Karpas-422 (cell line): ENCODE measurements at regions not wholly inside any gene's neighbourhood (a gene's known extent, or its start where the extent isn't known, plus 50 kb on each side); places are given as distances from the start of the nearest gene placed in this dataset.

Source experiments
- DNase-seq: peaks from one replicate; pipeline ENCODE4 v3.0.0-alpha.2; 2015
- H2AFZ ChIP-seq: fragments of 200-600 bp; sonication (generic); 2 replicates; pipeline ENCODE4 v1.6.1; 2014; ENCODE audit warnings: antibody characterized with exemption, low read length, mixed read lengths
- H3K27ac ChIP-seq: fragments of 200-600 bp; sonication (generic); 2 replicates; pipeline ENCODE4 v1.5.1; 2014; ENCODE audit warnings: mild to moderate bottlenecking, low read length, moderate library complexity
- H3K27me3 ChIP-seq: fragments of 200-600 bp; sonication (generic); 2 replicates; pipeline ENCODE4 v1.6.1; 2014; ENCODE audit warnings: low read length, mixed read lengths
- H3K36me3 ChIP-seq: fragments of 200-600 bp; sonication (generic); 2 replicates; pipeline ENCODE4 v1.6.1; 2014; ENCODE audit warnings: low read length, mixed read lengths; ENCODE audit not compliant: insufficient read depth
- H3K4me1 ChIP-seq: fragments of 200-600 bp; sonication (generic); 2 replicates; pipeline ENCODE4 v1.6.1; 2014; ENCODE audit warnings: mild to moderate bottlenecking, low read length, mixed read lengths
- H3K4me2 ChIP-seq: fragments of 200-600 bp; sonication (generic); 2 replicates; pipeline ENCODE4 v1.6.1; 2014; ENCODE audit warnings: low read length, low read depth, mild to moderate bottlenecking; ENCODE audit not compliant: poor library complexity, severe bottlenecking
- H3K4me3 ChIP-seq: fragments of 200-600 bp; sonication (generic); 2 replicates; pipeline ENCODE4 v1.5.1; 2014; ENCODE audit warnings: mild to moderate bottlenecking, antibody characterized with exemption, low read length, mixed read lengths
- H3K79me2 ChIP-seq: fragments of 200-600 bp; sonication (generic); 2 replicates; pipeline ENCODE4 v1.6.1; 2014; ENCODE audit warnings: mild to moderate bottlenecking, low read length, mixed read lengths
- H3K9ac ChIP-seq: fragments of 200-600 bp; sonication (generic); 2 replicates; pipeline ENCODE4 v1.6.0; 2014; ENCODE audit warnings: low read length
- H3K9me2 ChIP-seq: fragments of 200-600 bp; sonication (generic), shearing (Covaris generic); replicated peaks from 2 replicates; pipeline ENCODE4 v1.6.0; 2014; ENCODE audit warnings: mild to moderate bottlenecking, low read length, moderate library complexity; ENCODE audit not compliant: insufficient read depth
- H3K9me3 ChIP-seq: fragments of 300-700, 200-600 bp; sonication (generic); 2 replicates; pipeline ENCODE4 v1.6.1; 2014; ENCODE audit warnings: low read length, mixed read lengths
- H4K20me1 ChIP-seq: fragments of 200-600 bp; sonication (generic); 2 replicates; pipeline ENCODE4 v1.6.1; 2014; ENCODE audit warnings: mild to moderate bottlenecking, antibody characterized with exemption, low read length, low read depth; ENCODE audit not compliant: insufficient read depth

- H3K27ac ChIP-seq = no peak overlapping the region
- no peaks in the 10 kb centered on the region for H3K27me3 ChIP-seq
- H3K4me3 ChIP-seq = no peak overlapping the region
- no peak for DNase-seq
- H3K36me3 ChIP-seq = no peaks in the 10 kb centered on the region
- H2AFZ ChIP-seq = no peak overlapping the region
- H3K9me2 ChIP-seq = no peaks in the 10 kb centered on the region
- H3K79me2 ChIP-seq = no peaks in the 10 kb centered on the region
- H3K4me1 ChIP-seq = no peaks in the 10 kb centered on the region
- no peak overlapping the region for H3K4me2 ChIP-seq
- no peaks in the 10 kb centered on the region for H3K9me3 ChIP-seq
- H4K20me1 ChIP-seq = no peaks in the 10 kb centered on the region
- no peak overlapping the region for H3K9ac ChIP-seq
Observed at GRCh38 chr6:105499136-105499870, 96.4 kb upstream of the PREP start.

- H3K27ac ChIP-seq = no peak overlapping the region
- H3K27me3 ChIP-seq = no peaks in the 10 kb centered on the region
- no peaks in the 10 kb centered on the region for H3K9me3 ChIP-seq
- DNase-seq = no peak
- no peak overlapping the region for H3K4me3 ChIP-seq
- no peaks in the 10 kb centered on the region for H4K20me1 ChIP-seq
- no peaks in the 10 kb centered on the region for H3K9me2 ChIP-seq
- H3K36me3 ChIP-seq = no peaks in the 10 kb centered on the region
- no peak overlapping the region for H2AFZ ChIP-seq
- H3K79me2 ChIP-seq = no peaks in the 10 kb centered on the region
- no peaks in the 10 kb centered on the region for H3K4me1 ChIP-seq
- no peak overlapping the region for H3K4me2 ChIP-seq
- no peak overlapping the region for H3K9ac ChIP-seq
Observed at GRCh38 chr6:105497549-105497948, 94.7 kb upstream of the PREP start.

GRCh38 chr6:105495515-105495914, 92.6 kb upstream of the PREP start:
- Histone ChIP-seq H3K4me3 (no peak overlapping the region), H3K27me3 (no peaks in the 10 kb centered on the region), H2AFZ (no peak overlapping the region), H3K4me1 (no peaks in the 10 kb centered on the region), H4K20me1 (no peaks in the 10 kb centered on the region), H3K9me2 (no peaks in the 10 kb centered on the region), H3K9me3 (no peaks in the 10 kb centered on the region), H3K4me2 (no peak overlapping the region), H3K9ac (no peak overlapping the region), H3K79me2 (no peaks in the 10 kb centered on the region), H3K36me3 (no peaks in the 10 kb centered on the region), H3K27ac (no peak overlapping the region)
- no peak for DNase-seq

- DNase-seq = no peak
- H3K9me2 ChIP-seq = no peaks in the 10 kb centered on the region
- H4K20me1 ChIP-seq = no peaks in the 10 kb centered on the region
- H3K4me2 ChIP-seq = no peak overlapping the region
- H3K27ac ChIP-seq = no peak overlapping the region
- H3K9me3 ChIP-seq = no peaks in the 10 kb centered on the region
- no peaks in the 10 kb centered on the region for H3K79me2 ChIP-seq
- no peaks in the 10 kb centered on the region for H3K27me3 ChIP-seq
- H3K36me3 ChIP-seq = no peaks in the 10 kb centered on the region
- no peak overlapping the region for H3K9ac ChIP-seq
- no peaks in the 10 kb centered on the region for H3K4me1 ChIP-seq
- H3K4me3 ChIP-seq = no peak overlapping the region
- no peak overlapping the region for H2AFZ ChIP-seq
Observed at GRCh38 chr6:105494688-105495087, 91.8 kb upstream of the PREP start.

- H3K9me2 ChIP-seq = no peaks in the 10 kb centered on the region
- no peaks in the 10 kb centered on the region for H3K36me3 ChIP-seq
- no peaks in the 10 kb centered on the region for H3K27me3 ChIP-seq
- H3K4me1 ChIP-seq = no peaks in the 10 kb centered on the region
- H3K9me3 ChIP-seq = no peaks in the 10 kb centered on the region
- no peak overlapping the region for H3K4me3 ChIP-seq
- no peak overlapping the region for H3K4me2 ChIP-seq
- no peaks in the 10 kb centered on the region for H3K79me2 ChIP-seq
- H2AFZ ChIP-seq = no peak overlapping the region
- H3K9ac ChIP-seq = no peak overlapping the region
- DNase-seq = no peak
- no peak overlapping the region for H3K27ac ChIP-seq
- no peaks in the 10 kb centered on the region for H4K20me1 ChIP-seq
Observed at GRCh38 chr6:105493736-105494135, 90.9 kb upstream of the PREP start.

GRCh38 chr6:105492706-105493673, 90.1 kb upstream of the PREP start:
- no peak for DNase-seq
- no peaks in the 10 kb centered on the region for H3K9me3 ChIP-seq
- no peaks in the 10 kb centered on the region for H4K20me1 ChIP-seq
- H3K4me1 ChIP-seq = no peaks in the 10 kb centered on the region
- no peak overlapping the region for H3K27ac ChIP-seq
- H3K9me2 ChIP-seq = no peaks in the 10 kb centered on the region
- no peak overlapping the region for H3K9ac ChIP-seq
- H3K4me2 ChIP-seq = no peak overlapping the region
- H3K27me3 ChIP-seq = no peaks in the 10 kb centered on the region
- no peaks in the 10 kb centered on the region for H3K36me3 ChIP-seq
- no peak overlapping the region for H2AFZ ChIP-seq
- H3K4me3 ChIP-seq = no peak overlapping the region
- no peaks in the 10 kb centered on the region for H3K79me2 ChIP-seq

- Histone ChIP-seq H3K27ac (no peak overlapping the region), H3K9ac (no peak overlapping the region)
Observed at GRCh38 chr6:105489216-105489530, 86.3 kb upstream of the PREP start.

GRCh38 chr6:105488516-105489215, 85.8 kb upstream of the PREP start:
- H3K4me2 ChIP-seq = no peak overlapping the region

More at GRCh38 chr6:105489216-105489530, 86.3 kb upstream of the PREP start:
- H3K4me1 ChIP-seq = no peaks in the 10 kb centered on the region
- H3K9me3 ChIP-seq = no peaks in the 10 kb centered on the region
- H3K36me3 ChIP-seq = no peaks in the 10 kb centered on the region
- H3K79me2 ChIP-seq = no peaks in the 10 kb centered on the region
- H3K9me2 ChIP-seq = no peaks in the 10 kb centered on the region
- no peak overlapping the region for H3K4me2 ChIP-seq
- DNase-seq = no peak
- H2AFZ ChIP-seq = no peak overlapping the region
- H3K27me3 ChIP-seq = no peaks in the 10 kb centered on the region
- H4K20me1 ChIP-seq = no peaks in the 10 kb centered on the region
- H3K4me3 ChIP-seq = no peak overlapping the region

More at GRCh38 chr6:105488516-105489215, 85.8 kb upstream of the PREP start:
- H4K20me1 ChIP-seq = no peaks in the 10 kb centered on the region
- H3K4me3 ChIP-seq = no peak overlapping the region
- H3K27me3 ChIP-seq = no peaks in the 10 kb centered on the region
- H3K9ac ChIP-seq = no peak overlapping the region
- no peaks in the 10 kb centered on the region for H3K9me2 ChIP-seq
- DNase-seq = no peak
- H3K4me1 ChIP-seq = no peaks in the 10 kb centered on the region
- H3K27ac ChIP-seq = no peak overlapping the region
- H3K9me3 ChIP-seq = no peaks in the 10 kb centered on the region
- no peaks in the 10 kb centered on the region for H3K79me2 ChIP-seq
- no peaks in the 10 kb centered on the region for H3K36me3 ChIP-seq
- H2AFZ ChIP-seq = no peak overlapping the region
